Thyroid gland (tissue), 4 donors: ENCODE measurements at regions not wholly inside any gene's neighbourhood (a gene's known extent, or its start where the extent isn't known, plus 50 kb on each side); places are given as distances from the start of the nearest gene placed in this dataset.

Experiments used
- DNase-seq, 2 donors: peaks; one replicate each; pipeline ENCODE4 v3.0.0-alpha.2; 2019
- H3K27ac ChIP-seq, 3 donors: fragments of 200-600 bp; sonication (generic); 1 replicate in 2 of 3; 2 replicates in 1 of 3; pipeline ENCODE4 v1.5.1; 2016 to 2019; ENCODE audit warnings: mild to moderate bottlenecking in 1 of 3, moderate library complexity in 1 of 3
- H3K27me3 ChIP-seq: fragments of 200-600 bp; sonication (generic); one replicate; pipeline ENCODE4 v1.5.1; 2019
- H3K36me3 ChIP-seq, 2 donors: fragments of 200-600 bp; sonication (generic); one replicate each; pipeline ENCODE4 v1.5.1; 2016 to 2019
- H3K4me1 ChIP-seq, 2 donors: fragments of 200-600 bp; sonication (generic); one replicate each; pipeline ENCODE4 v1.5.1; 2017 to 2019
- H3K4me3 ChIP-seq, 3 donors: fragments of 200-600 bp; sonication (generic); replicated peaks in 1 of 3; 1 replicate in 2 of 3; 2 replicates in 1 of 3; pipeline ENCODE4 v1.5.1; 2016; ENCODE audit warnings: mild to moderate bottlenecking in 1 of 3
- H3K9me3 ChIP-seq: fragments of 200-600 bp; sonication (generic); one replicate; pipeline ENCODE4 v1.5.1; 2017
- CTCF ChIP-seq, 6 experiments: fragments of 200-600 bp in 3 of 6; fragments of 450-650 bp in 3 of 6; sonication (generic) in 3 of 6; IDR thresholded peaks; one replicate each; pipeline ENCODE4 v1.5.1; 2016 to 2019; ENCODE audit warnings: antibody characterized with exemption in 6 of 6, mild to moderate bottlenecking in 2 of 6, inconsistent platforms in 1 of 6, moderate library complexity in 1 of 6
- POLR2A ChIP-seq, 2 donors: fragments of 450-650 bp; IDR thresholded peaks; one replicate each; pipeline ENCODE4 v1.6.1; 2017; ENCODE audit warnings: antibody characterized with exemption in 2 of 2, mild to moderate bottlenecking in 2 of 2, moderate library complexity in 1 of 2
- WGBS, 2 donors: methylation state at CpG; one replicate each; pipeline ENCODE4 v1.1.5; 2017; 5-methylcytosine and 5-hydroxymethylcytosine counted together
- intact Hi-C: fragments of 100-400 bp; cut with DNase I; formaldehyde crosslinking; loops from one replicate; pipeline ENCODE4 v1.15.1; 2023

GRCh38 chr13:44197791-44198770, 175.5 kb upstream of the SERP2 start:
- intact Hi-C loops: loop anchor here (10.0 kb wide), 1 partner anchor 237 kb away; no protein-coding TSS in a partner anchor
- no peak overlapping the region for H3K4me3 ChIP-seq
- 87 to 100% methylated on average over 1 of the region's 1 CpG for WGBS, 2 donors
- H3K4me1 ChIP-seq: no peaks in the 10 kb centered on the region
- no peak for DNase-seq
- no peak overlapping the region for H3K27ac ChIP-seq
- TF ChIP-seq CTCF (IDR thresholded peaks at IDR 0.05): no peak
- TF ChIP-seq POLR2A (IDR thresholded peaks at IDR 0.05): no peak
- no peaks in the 10 kb centered on the region for H3K9me3 ChIP-seq
- H3K27me3 ChIP-seq: no peaks in the 10 kb centered on the region
- H3K36me3 ChIP-seq: no peaks in the 10 kb centered on the region

GRCh38 chr13:44198826-44199225, 174.8 kb upstream of the SERP2 start:
- Histone ChIP-seq H3K4me1 (no peaks in the 10 kb centered on the region), H3K36me3 (no peaks in the 10 kb centered on the region), H3K4me3 (no peak overlapping the region), H3K9me3 (no peaks in the 10 kb centered on the region), H3K27me3 (no peaks in the 10 kb centered on the region), H3K27ac (no peak overlapping the region)
- intact Hi-C loops: loop anchor here (10.0 kb wide), 1 partner anchor 236 kb away; no protein-coding TSS in a partner anchor
- WGBS, 2 donors: 88 to 94% methylated on average over 3 of the region's 3 CpGs
- TF ChIP-seq CTCF (IDR thresholded peaks at IDR 0.05): no peak
- no peak for TF ChIP-seq POLR2A (IDR thresholded peaks at IDR 0.05)
- DNase-seq: no peak

- intact Hi-C loops: loop anchor here (10.0 kb wide), 1 partner anchor 235 kb away; no protein-coding TSS in a partner anchor
- WGBS, 2 donors: 78 to 83% methylated on average over 2 of the region's 2 CpGs
Observed at GRCh38 chr13:44199627-44200207, 173.9 kb upstream of the SERP2 start.

GRCh38 chr13:44206434-44206833, 167.2 kb upstream of the SERP2 start:
- WGBS, 2 donors: 88 to 94% methylated on average over 3 of the region's 3 CpGs
- no peak for DNase-seq

More at GRCh38 chr13:44199627-44200207, 173.9 kb upstream of the SERP2 start:
- Histone ChIP-seq H3K4me3 (no peak overlapping the region), H3K27ac (no peak overlapping the region), H3K36me3 (no peaks in the 10 kb centered on the region), H3K27me3 (no peaks in the 10 kb centered on the region), H3K4me1 (no peaks in the 10 kb centered on the region), H3K9me3 (no peaks in the 10 kb centered on the region)
- no peak for DNase-seq
- TF ChIP-seq CTCF (IDR thresholded peaks at IDR 0.05): no peak
- no peak for TF ChIP-seq POLR2A (IDR thresholded peaks at IDR 0.05)

More at GRCh38 chr13:44206434-44206833, 167.2 kb upstream of the SERP2 start:
- intact Hi-C loops: no loop called here
- Histone ChIP-seq H3K36me3 (no peaks in the 10 kb centered on the region), H3K4me3 (no peak overlapping the region), H3K27ac (no peak overlapping the region), H3K27me3 (no peaks in the 10 kb centered on the region), H3K4me1 (no peaks in the 10 kb centered on the region), H3K9me3 (no peaks in the 10 kb centered on the region)
- no peak for TF ChIP-seq CTCF (IDR thresholded peaks at IDR 0.05)
- no peak for TF ChIP-seq POLR2A (IDR thresholded peaks at IDR 0.05)
